SK-N-SH (cell line): ENCODE measurements at regions not wholly inside any gene's neighbourhood (a gene's known extent, or its start where the extent isn't known, plus 50 kb on each side); places are given as distances from the start of the nearest gene placed in this dataset.

ENCODE experiments used
- CTCF ChIA-PET: fragments of 300-600, 350-600 bp; formaldehyde crosslinking; extraction: SDS; loops from one replicate; lab custom pipeline; 2021; lab: Yijun Ruan, JAX
- POLR2A ChIA-PET: fragments of 350-600 bp; sonication (Branson Sonifier 250); formaldehyde crosslinking; extraction: SDS; loops from one replicate; lab custom pipeline; 2020; ENCODE audit warnings: antibody characterized with exemption, inconsistent platforms; lab: Yijun Ruan, JAX
- DNase-seq: peaks from one replicate; pipeline ENCODE4 v3.0.0; 2012
- H2AFZ ChIP-seq: fragments of 200-600 bp; sonication (generic); 2 replicates; pipeline ENCODE4 v1.8.1; 2016; ENCODE audit warnings: antibody characterized with exemption, mild to moderate bottlenecking, low read depth
- H3F3A ChIP-seq: fragments of 200-600 bp; sonication (generic); replicated peaks from 2 replicates; pipeline ENCODE3; 2016; ENCODE audit warnings: antibody characterized with exemption, mild to moderate bottlenecking; ENCODE audit not compliant: insufficient read depth
- H3K27ac ChIP-seq, 2 experiments: fragments of 200-500 bp in 1 of 2; fragments of 200-600 bp in 1 of 2; sonication (Bioruptor generic) in 1 of 2; sonication (generic), shearing (Covaris generic) in 1 of 2; 2 replicates each; pipeline versions ENCODE4 v1.5.1 to v1.6.1; 2014 to 2016; ENCODE audit warnings: low read depth in 2 of 2, inconsistent platforms in 1 of 2, low read length in 1 of 2, mild to moderate bottlenecking in 1 of 2, mixed read lengths in 1 of 2
- H3K27me3 ChIP-seq: fragments of 200-600 bp; sonication (generic), shearing (Covaris generic); 2 replicates; pipeline ENCODE4 v1.6.1; 2016; ENCODE audit warnings: mixed run types; ENCODE audit not compliant: insufficient read depth
- H3K36me3 ChIP-seq, 2 experiments: fragments of 200-500 bp in 1 of 2; fragments of 200-600 bp in 1 of 2; sonication (Bioruptor generic) in 1 of 2; sonication (generic) in 1 of 2; replicated peaks in 1 of 2; 2 replicates each; pipeline versions ENCODE3 to v1.5.1; 2014 to 2016; ENCODE audit warnings: low read length in 1 of 2, mild to moderate bottlenecking in 1 of 2; ENCODE audit not compliant: insufficient read depth in 2 of 2, control insufficient read depth in 1 of 2
- H3K4me1 ChIP-seq, 2 experiments: fragments of 200-500 bp in 1 of 2; fragments of 200-600 bp in 1 of 2; sonication (Bioruptor generic) in 1 of 2; sonication (generic), shearing (Covaris generic) in 1 of 2; 2 replicates each; pipeline versions ENCODE4 v1.5.1 to v1.6.1; 2014 to 2016; ENCODE audit warnings: low read depth in 1 of 2, low read length in 1 of 2, mixed run types in 1 of 2; ENCODE audit not compliant: insufficient read depth in 2 of 2, control insufficient read depth in 1 of 2
- H3K4me2 ChIP-seq: fragments of 200-600 bp; sonication (generic), shearing (Covaris generic); 2 replicates; pipeline ENCODE4 v1.6.1; 2017; ENCODE audit warnings: mixed run types
- H3K4me3 ChIP-seq, 2 experiments: fragments of 200-500 bp in 1 of 2; fragments of 200-600 bp in 1 of 2; sonication (Bioruptor generic) in 1 of 2; sonication (generic), shearing (Covaris generic) in 1 of 2; 2 replicates each; pipeline versions ENCODE4 v1.5.1 to v1.8.1; 2014 to 2016; ENCODE audit warnings: low read depth in 2 of 2, inconsistent platforms in 1 of 2, low read length in 1 of 2, mild to moderate bottlenecking in 1 of 2, mixed read lengths in 1 of 2, moderate library complexity in 1 of 2
- H3K79me2 ChIP-seq: fragments of 200-600 bp; sonication (generic); 2 replicates; pipeline ENCODE4 v1.8.1; 2017; ENCODE audit warnings: mild to moderate bottlenecking; ENCODE audit not compliant: insufficient read depth
- H3K9ac ChIP-seq: fragments of 200-600 bp; sonication (generic); 2 replicates; pipeline ENCODE4 v1.6.1; 2017; ENCODE audit warnings: mixed run types
- H3K9me2 ChIP-seq: fragments of 200-600 bp; sonication (generic); 2 replicates; pipeline ENCODE4 v1.6.1; 2017; ENCODE audit warnings: mixed run types
- H3K9me3 ChIP-seq: fragments of 200-600 bp; sonication (generic); 2 replicates; pipeline ENCODE4 v1.6.1; 2017; ENCODE audit warnings: mixed run types, mild to moderate bottlenecking, moderate library complexity
- H4K20me1 ChIP-seq: fragments of 200-600 bp; sonication (generic); 2 replicates; pipeline ENCODE4 v1.6.1; 2017; ENCODE audit warnings: mild to moderate bottlenecking, mixed run types; ENCODE audit not compliant: insufficient read depth
- ELF1 ChIP-seq: IDR thresholded peaks from 2 replicates; pipeline ENCODE4 v1.4.0; 2012
- FOSL2 ChIP-seq: IDR thresholded peaks from 2 replicates; pipeline ENCODE4 v1.4.0; 2012; ENCODE audit warnings: low read depth, mild to moderate bottlenecking, moderate library complexity, borderline replicate concordance
- GATA2 ChIP-seq: sonication (generic); formaldehyde crosslinking; IDR thresholded peaks from 2 replicates; pipeline ENCODE4 v1.5.0; 2020; ENCODE audit warnings: mild to moderate bottlenecking, missing genetic modification reagents
- NRF1 ChIP-seq: IDR thresholded peaks from 2 replicates; pipeline ENCODE4 v1.6.1; 2012; ENCODE audit warnings: low read depth, mild to moderate bottlenecking, low read length
- RCOR1 ChIP-seq: fragments of 150-350 bp; IDR thresholded peaks from 2 replicates; pipeline ENCODE4 v1.6.1; 2017; ENCODE audit warnings: antibody characterized with exemption, low read length
- SMC3 ChIP-seq: IDR thresholded peaks from 2 replicates; pipeline ENCODE4 v1.6.1; 2012; ENCODE audit warnings: low read depth, low read length, improper control_type of control experiment
- TAF1 ChIP-seq: IDR thresholded peaks from 2 replicates; pipeline ENCODE4 v1.6.1; 2012; ENCODE audit warnings: low read depth, mild to moderate bottlenecking, low read length, moderate library complexity, borderline replicate concordance
- USF1 ChIP-seq: IDR thresholded peaks from 2 replicates; pipeline ENCODE4 v1.4.0; 2012; ENCODE audit warnings: low read depth, borderline replicate concordance
- USF2 ChIP-seq: fragments of 150-350 bp; IDR thresholded peaks from 2 replicates; pipeline ENCODE4 v1.6.1; 2017; ENCODE audit warnings: antibody characterized with exemption, low read length, low read depth, borderline replicate concordance
- YY1 ChIP-seq: IDR thresholded peaks from 2 replicates; pipeline ENCODE4 v1.4.0; 2012; ENCODE audit warnings: low read depth, mild to moderate bottlenecking
- WGBS: methylation state at CpG from one replicate; pipeline ENCODE4 v1.1.6; 2017; ENCODE audit warnings: low lambda C conversion rate; 5-methylcytosine and 5-hydroxymethylcytosine counted together
- TF ChIP-seq, protein P1 (sequence below): IDR thresholded peaks from 2 replicates; pipeline ENCODE4 v1.4.0; 2012; ENCODE audit warnings: low read depth
- TF ChIP-seq, protein P2 (sequence below): IDR thresholded peaks from 2 replicates; pipeline ENCODE4 v1.4.0; 2012; ENCODE audit warnings: low read depth, borderline replicate concordance

- Histone ChIP-seq H3K36me3 (no peaks in the 10 kb centered on the region), H3K4me3 (no peak overlapping the region), H3F3A (no peaks in the 10 kb centered on the region), H3K4me1 (no peaks in the 10 kb centered on the region), H2AFZ (no peak overlapping the region; the same call in 1 of the 2 replicates), H3K9me3 (peaks cover 8% of the 10 kb centered on the region; the same call in 1 of the 2 replicates), H3K9me2 (no peaks in the 10 kb centered on the region), H3K9ac (no peak overlapping the region), H4K20me1 (no peaks in the 10 kb centered on the region), H3K4me2 (no peak overlapping the region), H3K79me2 (no peaks in the 10 kb centered on the region), H3K27ac (no peak overlapping the region), H3K27me3 (no peaks in the 10 kb centered on the region)
- TF ChIP-seq, protein P1, sequence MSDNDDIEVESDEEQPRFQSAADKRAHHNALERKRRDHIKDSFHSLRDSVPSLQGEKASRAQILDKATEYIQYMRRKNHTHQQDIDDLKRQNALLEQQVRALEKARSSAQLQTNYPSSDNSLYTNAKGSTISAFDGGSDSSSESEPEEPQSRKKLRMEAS, result no peak
- TF ChIP-seq RCOR1, result no peak
- no peak for TF ChIP-seq NRF1
- TF ChIP-seq USF1, result no peak
- TF ChIP-seq USF2, result no peak
- TF ChIP-seq, protein P2, sequence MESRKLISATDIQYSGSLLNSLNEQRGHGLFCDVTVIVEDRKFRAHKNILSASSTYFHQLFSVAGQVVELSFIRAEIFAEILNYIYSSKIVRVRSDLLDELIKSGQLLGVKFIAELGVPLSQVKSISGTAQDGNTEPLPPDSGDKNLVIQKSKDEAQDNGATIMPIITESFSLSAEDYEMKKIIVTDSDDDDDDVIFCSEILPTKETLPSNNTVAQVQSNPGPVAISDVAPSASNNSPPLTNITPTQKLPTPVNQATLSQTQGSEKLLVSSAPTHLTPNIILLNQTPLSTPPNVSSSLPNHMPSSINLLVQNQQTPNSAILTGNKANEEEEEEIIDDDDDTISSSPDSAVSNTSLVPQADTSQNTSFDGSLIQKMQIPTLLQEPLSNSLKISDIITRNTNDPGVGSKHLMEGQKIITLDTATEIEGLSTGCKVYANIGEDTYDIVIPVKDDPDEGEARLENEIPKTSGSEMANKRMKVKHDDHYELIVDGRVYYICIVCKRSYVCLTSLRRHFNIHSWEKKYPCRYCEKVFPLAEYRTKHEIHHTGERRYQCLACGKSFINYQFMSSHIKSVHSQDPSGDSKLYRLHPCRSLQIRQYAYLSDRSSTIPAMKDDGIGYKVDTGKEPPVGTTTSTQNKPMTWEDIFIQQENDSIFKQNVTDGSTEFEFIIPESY, result no peak
- TF ChIP-seq ELF1, result no peak
- DNase-seq, result no peak
- POLR2A ChIA-PET, result no interaction called here
- CTCF ChIA-PET, result no interaction called here
- 10% methylated on average over 4 of the region's 4 CpGs for WGBS
Observed at GRCh38 chr7:67564959-67565358, 568.3 kb downstream of the TYW1 start.

- CTCF ChIA-PET, result interaction anchor here (0.8 to 1.6 kb wide), 2 partner anchors 11 to 194 kb away, joined by 4 to 5 read pairs; no protein-coding TSS in a partner anchor
- POLR2A ChIA-PET, result no interaction called here
Observed at GRCh38 chr7:67566101-67566500, 569.5 kb downstream of the TYW1 start.

More at GRCh38 chr7:67566101-67566500, 569.5 kb downstream of the TYW1 start:
- peaks cover 2% of the 10 kb centered on the region; the same call in 1 of the 2 replicates for H3K9me3 ChIP-seq
- no peaks in the 10 kb centered on the region for H3K9me2 ChIP-seq
- H3K36me3 ChIP-seq, result no peaks in the 10 kb centered on the region
- H4K20me1 ChIP-seq, result no peaks in the 10 kb centered on the region
- no peaks in the 10 kb centered on the region for H3F3A ChIP-seq
- H3K79me2 ChIP-seq, result no peaks in the 10 kb centered on the region
- H3K9ac ChIP-seq, result no peak overlapping the region
- 24% methylated on average over 4 of the region's 4 CpGs for WGBS
- TF ChIP-seq ELF1 (no peak), FOSL2 (no peak), TAF1 (no peak), SMC3 (no peak), NRF1 (no peak), YY1 (no peak), GATA2 (no peak)
- H3K4me1 ChIP-seq, result no peaks in the 10 kb centered on the region
- H3K27me3 ChIP-seq, result no peaks in the 10 kb centered on the region
- no peak overlapping the region for H3K4me2 ChIP-seq
- no peak overlapping the region for H2AFZ ChIP-seq
- H3K4me3 ChIP-seq, result no peak overlapping the region
- H3K27ac ChIP-seq, result no peak overlapping the region
- DNase-seq, result no peak
